MCF 10A (cell line): ENCODE measurements at regions not wholly inside any gene's neighbourhood (a gene's known extent, or its start where the extent isn't known, plus 50 kb on each side); places are given as distances from the start of the nearest gene placed in this dataset.
A peak's percentile ranks its signal among the peaks of the same experiment; 100 is the strongest.

Experiments used
- BruUV-seq: library from RNA; stranded (reverse); fragments of 400-500 nt; replicated peaks from 2 replicates; lab custom pipeline; 2021; lab: Mats Ljungman, UMichigan
- CTCF ChIA-PET: fragments of 300-600 bp; sonication (Branson Sonifier 250); formaldehyde crosslinking; extraction: SDS; loops from one replicate; lab custom pipeline; 2021; ENCODE audit warnings: antibody characterized with exemption, inconsistent platforms; lab: Yijun Ruan, JAX
- POLR2A ChIA-PET: fragments of 300-600, 350-650 bp; sonication (Branson Sonifier 250); formaldehyde crosslinking; extraction: SDS; loops from one replicate; lab custom pipeline; 2020; ENCODE audit warnings: antibody characterized with exemption, inconsistent platforms; lab: Yijun Ruan, JAX
- DNase-seq: peaks from one replicate; pipeline ENCODE4 v3.0.0-alpha.2; 2018; ENCODE audit not compliant: unreplicated experiment
- H3K27ac Mint-ChIP-seq: one replicate; pipeline ENCODE4 v1.8.0; 2022; ENCODE audit warnings: mild to moderate bottlenecking, low read depth, mixed read lengths; ENCODE audit not compliant: unreplicated experiment
- H3K27me3 Mint-ChIP-seq: one replicate; pipeline ENCODE4 v1.8.0; 2022; ENCODE audit warnings: mixed read lengths; ENCODE audit not compliant: insufficient read depth, unreplicated experiment
- H3K36me3 Mint-ChIP-seq: one replicate; pipeline ENCODE4 v1.8.0; 2022; ENCODE audit warnings: mild to moderate bottlenecking, moderate library complexity, mixed read lengths; ENCODE audit not compliant: insufficient read depth, unreplicated experiment
- H3K4me1 Mint-ChIP-seq: one replicate; pipeline ENCODE4 v1.8.0; 2022; ENCODE audit warnings: mixed read lengths; ENCODE audit not compliant: insufficient read depth, unreplicated experiment
- H3K4me3 Mint-ChIP-seq: one replicate; pipeline ENCODE4 v1.8.0; 2022; ENCODE audit warnings: mild to moderate bottlenecking, moderate library complexity, mixed read lengths; ENCODE audit not compliant: unreplicated experiment
- H3K9me3 Mint-ChIP-seq: one replicate; pipeline ENCODE4 v1.8.0; 2022; ENCODE audit warnings: mixed read lengths; ENCODE audit not compliant: unreplicated experiment
- CTCF ChIP-seq: fragments of 200-600 bp; IDR thresholded peaks from one replicate; pipeline ENCODE4 v1.8.0; 2022; ENCODE audit warnings: antibody characterized with exemption, mild to moderate bottlenecking; ENCODE audit not compliant: unreplicated experiment
- intact Hi-C: fragments of 100-400 bp; cut with micrococcal nuclease; formaldehyde crosslinking; loops from 2 replicates; pipeline ENCODE4 v1.14.1; 2022

- DNase-seq = no peak
- BruUV-seq = no TSS peak
- H3K27me3 Mint-ChIP-seq = peaks cover 91% of the 10 kb centered on the region
- no peaks in the 10 kb centered on the region for H3K4me1 Mint-ChIP-seq
- no peak overlapping the region for H3K4me3 Mint-ChIP-seq
- ChIA-PET POLR2A (no interaction called here), CTCF (interaction anchor here (0.6 to 1.4 kb wide), 5 partner anchors 105 to 1414 kb away, joined by 3 to 5 read pairs (median 3); no protein-coding TSS in a partner anchor)
- TF ChIP-seq CTCF = no peak
- no peaks in the 10 kb centered on the region for H3K36me3 Mint-ChIP-seq
- no peak overlapping the region for H3K27ac Mint-ChIP-seq
- no peaks in the 10 kb centered on the region for H3K9me3 Mint-ChIP-seq
- intact Hi-C loops = loop anchor here (2.0 kb wide), 1 partner anchor 88 kb away; no protein-coding TSS in a partner anchor
These were observed 88.6 kb upstream of the DBX1 start for GRCh38 chr11:20248871-20249270.

GRCh38 chr11:20248121-20248772, 88.0 kb upstream of the DBX1 start:
- POLR2A ChIA-PET = no interaction called here
- Mint-ChIP-seq H3K27me3 (peaks cover 88% of the 10 kb centered on the region), H3K4me1 (no peaks in the 10 kb centered on the region), H3K4me3 (no peak overlapping the region), H3K27ac (no peak overlapping the region), H3K9me3 (no peaks in the 10 kb centered on the region), H3K36me3 (no peaks in the 10 kb centered on the region)
- no peak for DNase-seq
- CTCF ChIA-PET = interaction anchor here (0.6 to 1.4 kb wide), 6 partner anchors 105 to 1415 kb away, joined by 3 to 5 read pairs (median 3); no protein-coding TSS in a partner anchor
- no TSS peak for BruUV-seq
- TF ChIP-seq CTCF = no peak
- intact Hi-C loops = loop anchor here (2.0 kb wide), 1 partner anchor 89 kb away; no protein-coding TSS in a partner anchor

GRCh38 chr11:20247591-20248007, 87.3 kb upstream of the DBX1 start:
- Mint-ChIP-seq H3K27ac (no peak overlapping the region), H3K27me3 (peaks cover 88% of the 10 kb centered on the region), H3K4me3 (no peak overlapping the region), H3K4me1 (no peaks in the 10 kb centered on the region), H3K36me3 (no peaks in the 10 kb centered on the region), H3K9me3 (no peaks in the 10 kb centered on the region)
- CTCF ChIA-PET = interaction anchor here (0.6 to 1.4 kb wide), 4 partner anchors 107 to 819 kb away, joined by 3 read pairs; no protein-coding TSS in a partner anchor
- no peak for DNase-seq
- TF ChIP-seq CTCF = no peak
- intact Hi-C loops = loop anchor here (2.0 kb wide), 1 partner anchor 89 kb away; no protein-coding TSS in a partner anchor
- no TSS peak for BruUV-seq
- POLR2A ChIA-PET = no interaction called here

GRCh38 chr11:20243974-20244373, 83.7 kb upstream of the DBX1 start:
- H3K4me3 Mint-ChIP-seq = no peak overlapping the region
- ChIA-PET CTCF (interaction anchor here (0.6 to 1.7 kb wide), 11 partner anchors 12 to 371 kb away, joined by 3 to 7 read pairs (median 3); no protein-coding TSS in a partner anchor), POLR2A (interaction anchor here (0.8 kb wide), 1 partner anchor 12 kb away, joined by 5 read pairs; no protein-coding TSS in a partner anchor)
- H3K27ac Mint-ChIP-seq = no peak overlapping the region
- intact Hi-C loops = loop anchor here (2.0 to 5.0 kb wide), 2 partner anchors 111 to 368 kb away; no protein-coding TSS in a partner anchor
- H3K4me1 Mint-ChIP-seq = no peaks in the 10 kb centered on the region
- no peaks in the 10 kb centered on the region for H3K36me3 Mint-ChIP-seq
- peaks cover 80% of the 10 kb centered on the region for H3K27me3 Mint-ChIP-seq
- peak; percentile 30 for TF ChIP-seq CTCF
- H3K9me3 Mint-ChIP-seq = peaks cover 8% of the 10 kb centered on the region
- DNase-seq = peak; percentile 16
- no TSS peak for BruUV-seq
